GM21390 (cell line): ENCODE measurements at regions not wholly inside any gene's neighbourhood (a gene's known extent, or its start where the extent isn't known, plus 50 kb on each side); places are given as distances from the start of the nearest gene placed in this dataset.

ENCODE experiments used
- ATAC-seq: cut with Tn5 transposase; IDR thresholded peaks from one replicate; pipeline ENCODE4 v1.9.1; 2021; ENCODE audit not compliant: unreplicated experiment

GRCh38 chr1:60753036-60753900 is 329.1 kb upstream of the NFIA start:
- no peak for ATAC-seq

GRCh38 chr1:60751306-60751705 is 331.1 kb upstream of the NFIA start:
- ATAC-seq, result no peak

GRCh38 chr1:60747353-60747752 is 335.0 kb upstream of the NFIA start:
- no peak for ATAC-seq

- ATAC-seq, result no peak
Measured at GRCh38 chr1:60746278-60746791, 336.0 kb upstream of the NFIA start.

GRCh38 chr1:60745484-60745883 is 336.9 kb upstream of the NFIA start:
- no peak for ATAC-seq

- ATAC-seq, result no peak
Measured at GRCh38 chr1:60742339-60742738, 340.0 kb upstream of the NFIA start.

- ATAC-seq, result no peak
Measured at GRCh38 chr1:60740154-60740553, 342.2 kb upstream of the NFIA start.

GRCh38 chr1:60739729-60740128 is 342.6 kb upstream of the NFIA start:
- ATAC-seq, result no peak

- no peak for ATAC-seq
Measured at GRCh38 chr1:60732977-60733401, 349.4 kb upstream of the NFIA start.

GRCh38 chr1:60731321-60731720 is 351.0 kb upstream of the NFIA start:
- no peak for ATAC-seq

GRCh38 chr1:60727552-60727951 is 354.8 kb upstream of the NFIA start:
- ATAC-seq, result no peak

- ATAC-seq, result no peak
Measured at GRCh38 chr1:60716472-60716871, 365.9 kb upstream of the NFIA start.

- ATAC-seq, result no peak
Measured at GRCh38 chr1:60715970-60716369, 366.4 kb upstream of the NFIA start.

- ATAC-seq, result no peak
Measured at GRCh38 chr1:60709426-60709825, 372.9 kb upstream of the NFIA start.

GRCh38 chr1:60705026-60705425 is 377.3 kb upstream of the NFIA start:
- no peak for ATAC-seq

GRCh38 chr1:60703155-60703554 is 379.2 kb upstream of the NFIA start:
- no peak for ATAC-seq

GRCh38 chr1:60699325-60699724 is 383.0 kb upstream of the NFIA start:
- ATAC-seq, result no peak

GRCh38 chr1:60697204-60697994 is 385.0 kb upstream of the NFIA start:
- ATAC-seq, result no peak

GRCh38 chr1:60696512-60696911 is 385.8 kb upstream of the NFIA start:
- no peak for ATAC-seq

- no peak for ATAC-seq
Measured at GRCh38 chr1:60695716-60696171, 386.6 kb upstream of the NFIA start.

GRCh38 chr1:60694980-60695379 is 387.4 kb upstream of the NFIA start:
- no peak for ATAC-seq

GRCh38 chr1:60692031-60692430 is 390.3 kb upstream of the NFIA start:
- ATAC-seq, result no peak
